ENCODE measurements at regions not wholly inside any gene's neighbourhood (a gene's known extent, or its start where the extent isn't known, plus 50 kb on each side); places are given as distances from the start of the nearest gene placed in this dataset.

GRCh38 chr11:106231591-106231990 lies 154.1 kb downstream of the AASDHPPT start:
- 100% methylated on average over 1 of the region's 2 CpGs for WGBS (ENCODE audit: insufficient coverage)
- H3K4me1 ChIP-seq (ENCODE audit: control extremely low read depth in 1 of 4, control insufficient read depth in 4 of 4, insufficient read depth in 4 of 4, low read length in 3 of 4): no peaks in the 10 kb centered on the region
- ChIA-PET POLR2A (no interaction called here), CTCF (no interaction called here)
- no peaks in the 10 kb centered on the region for H3K27me3 ChIP-seq (replicated peaks in 2 of 5; ENCODE audit: control insufficient read depth in 4 of 5, insufficient read depth in 5 of 5, low read length in 4 of 5)
- DNase-seq: no peak
- no peaks in the 10 kb centered on the region for H3K36me3 ChIP-seq (ENCODE audit: control insufficient read depth in 4 of 4, insufficient read depth in 4 of 4, low read length in 3 of 4)
- H3K4me3 ChIP-seq (ENCODE audit: control insufficient read depth in 1 of 7, extremely low read depth in 1 of 7, insufficient read depth in 4 of 7, low read depth in 2 of 7, low read length in 6 of 7): no peak overlapping the region
- no peak overlapping the region for H3K27ac ChIP-seq (ENCODE audit: insufficient read depth in 1 of 2, low read depth in 1 of 2, low read length in 2 of 2, poor library complexity in 1 of 2, severe bottlenecking in 2 of 2)
- H3K9me3 ChIP-seq (ENCODE audit: control extremely low read depth in 1 of 5, control insufficient read depth in 4 of 5, insufficient read depth in 2 of 5, low read depth in 1 of 5, low read length in 4 of 5): peaks cover 0 to 4% (median 3%) of the 10 kb centered on the region in 5 experiments

DNA sequence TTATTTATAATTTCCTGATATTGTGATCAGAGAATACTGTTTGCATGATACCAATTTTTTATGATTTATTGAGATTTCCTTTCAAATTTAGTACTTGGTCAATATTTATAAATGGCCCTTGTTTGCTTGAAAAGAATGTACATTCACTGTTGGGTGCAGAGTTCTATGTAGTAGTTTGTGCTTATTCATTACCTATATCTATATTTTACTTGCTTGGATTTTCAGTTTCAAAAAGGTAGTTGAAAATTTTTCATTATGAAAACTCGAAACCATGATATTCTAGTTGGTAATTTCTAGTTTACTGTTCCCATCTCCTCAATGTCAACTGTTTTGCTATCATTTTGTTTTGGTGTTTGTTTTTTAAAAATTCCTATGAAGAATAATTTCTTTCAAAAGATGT lies 155.7 kb downstream of the AASDHPPT start:
- Histone ChIP-seq H3K27ac (ENCODE audit: insufficient read depth in 1 of 2, low read depth in 1 of 2, low read length in 2 of 2, poor library complexity in 1 of 2, severe bottlenecking in 2 of 2) (no peak overlapping the region), H3K9me3 (ENCODE audit: control extremely low read depth in 1 of 5, control insufficient read depth in 4 of 5, insufficient read depth in 2 of 5, low read depth in 1 of 5, low read length in 4 of 5) (peaks cover 0 to 4% (median 2%) of the 10 kb centered on the region in 5 experiments), H3K36me3 (ENCODE audit: control insufficient read depth in 4 of 4, insufficient read depth in 4 of 4, low read length in 3 of 4) (no peaks in the 10 kb centered on the region), H3K4me1 (ENCODE audit: control extremely low read depth in 1 of 4, control insufficient read depth in 4 of 4, insufficient read depth in 4 of 4, low read length in 3 of 4) (no peaks in the 10 kb centered on the region), H3K27me3 (replicated peaks in 2 of 5; ENCODE audit: control insufficient read depth in 4 of 5, insufficient read depth in 5 of 5, low read length in 4 of 5) (no peaks in the 10 kb centered on the region), H3K4me3 (ENCODE audit: control insufficient read depth in 1 of 7, extremely low read depth in 1 of 7, insufficient read depth in 4 of 7, low read depth in 2 of 7, low read length in 6 of 7) (no peak overlapping the region)
- ChIA-PET POLR2A (no interaction called here), CTCF (no interaction called here)
- WGBS (ENCODE audit: insufficient coverage): no CpG with 5 or more reads among the region's 1 CpG
- no peak for DNase-seq

GRCh38 chr11:106234794-106235193 lies 157.3 kb downstream of the AASDHPPT start:
- Histone ChIP-seq H3K9me3 (ENCODE audit: control extremely low read depth in 1 of 5, control insufficient read depth in 4 of 5, insufficient read depth in 2 of 5, low read depth in 1 of 5, low read length in 4 of 5) (no peaks in the 10 kb centered on the region), H3K27me3 (replicated peaks in 2 of 5; ENCODE audit: control insufficient read depth in 4 of 5, insufficient read depth in 5 of 5, low read length in 4 of 5) (no peaks in the 10 kb centered on the region), H3K36me3 (ENCODE audit: control insufficient read depth in 4 of 4, insufficient read depth in 4 of 4, low read length in 3 of 4) (no peaks in the 10 kb centered on the region), H3K27ac (ENCODE audit: insufficient read depth in 1 of 2, low read depth in 1 of 2, low read length in 2 of 2, poor library complexity in 1 of 2, severe bottlenecking in 2 of 2) (no peak overlapping the region), H3K4me3 (ENCODE audit: control insufficient read depth in 1 of 7, extremely low read depth in 1 of 7, insufficient read depth in 4 of 7, low read depth in 2 of 7, low read length in 6 of 7) (no peak overlapping the region), H3K4me1 (ENCODE audit: control extremely low read depth in 1 of 4, control insufficient read depth in 4 of 4, insufficient read depth in 4 of 4, low read length in 3 of 4) (no peaks in the 10 kb centered on the region)
- WGBS (ENCODE audit: insufficient coverage): 93% methylated on average over 2 of the region's 3 CpGs
- DNase-seq: no peak
- POLR2A ChIA-PET: no interaction called here
- CTCF ChIA-PET: no interaction called here

GRCh38 chr11:106236295-106236694 lies 158.8 kb downstream of the AASDHPPT start:
- H3K36me3 ChIP-seq (ENCODE audit: control insufficient read depth in 4 of 4, insufficient read depth in 4 of 4, low read length in 3 of 4): no peaks in the 10 kb centered on the region
- DNase-seq: no peak
- ChIA-PET CTCF (no interaction called here), POLR2A (no interaction called here)
- no peaks in the 10 kb centered on the region for H3K9me3 ChIP-seq (ENCODE audit: control extremely low read depth in 1 of 5, control insufficient read depth in 4 of 5, insufficient read depth in 2 of 5, low read depth in 1 of 5, low read length in 4 of 5)
- no peak overlapping the region for H3K27ac ChIP-seq (ENCODE audit: insufficient read depth in 1 of 2, low read depth in 1 of 2, low read length in 2 of 2, poor library complexity in 1 of 2, severe bottlenecking in 2 of 2)
- no CpG with 5 or more reads among the region's 2 CpGs for WGBS (ENCODE audit: insufficient coverage)
- no peaks in the 10 kb centered on the region for H3K27me3 ChIP-seq (replicated peaks in 2 of 5; ENCODE audit: control insufficient read depth in 4 of 5, insufficient read depth in 5 of 5, low read length in 4 of 5)
- H3K4me3 ChIP-seq (ENCODE audit: control insufficient read depth in 1 of 7, extremely low read depth in 1 of 7, insufficient read depth in 4 of 7, low read depth in 2 of 7, low read length in 6 of 7): no peak overlapping the region
- no peaks in the 10 kb centered on the region for H3K4me1 ChIP-seq (ENCODE audit: control extremely low read depth in 1 of 4, control insufficient read depth in 4 of 4, insufficient read depth in 4 of 4, low read length in 3 of 4)

GRCh38 chr11:106238704-106239360 lies 161.4 kb downstream of the AASDHPPT start:
- POLR2A ChIA-PET: no interaction called here
- WGBS (ENCODE audit: insufficient coverage): no CpG with 5 or more reads among the region's 1 CpG
- CTCF ChIA-PET: no interaction called here
- Histone ChIP-seq H3K4me1 (ENCODE audit: control extremely low read depth in 1 of 4, control insufficient read depth in 4 of 4, insufficient read depth in 4 of 4, low read length in 3 of 4) (no peaks in the 10 kb centered on the region), H3K36me3 (ENCODE audit: control insufficient read depth in 4 of 4, insufficient read depth in 4 of 4, low read length in 3 of 4) (no peaks in the 10 kb centered on the region), H3K4me3 (ENCODE audit: control insufficient read depth in 1 of 7, extremely low read depth in 1 of 7, insufficient read depth in 4 of 7, low read depth in 2 of 7, low read length in 6 of 7) (no peak overlapping the region), H3K9me3 (ENCODE audit: control extremely low read depth in 1 of 5, control insufficient read depth in 4 of 5, insufficient read depth in 2 of 5, low read depth in 1 of 5, low read length in 4 of 5) (no peaks in the 10 kb centered on the region), H3K27ac (ENCODE audit: insufficient read depth in 1 of 2, low read depth in 1 of 2, low read length in 2 of 2, poor library complexity in 1 of 2, severe bottlenecking in 2 of 2) (no peak overlapping the region), H3K27me3 (replicated peaks in 2 of 5; ENCODE audit: control insufficient read depth in 4 of 5, insufficient read depth in 5 of 5, low read length in 4 of 5) (no peaks in the 10 kb centered on the region)
- DNase-seq: no peak

- no peak for DNase-seq
- no peak overlapping the region for H3K27ac ChIP-seq (ENCODE audit: insufficient read depth in 1 of 2, low read depth in 1 of 2, low read length in 2 of 2, poor library complexity in 1 of 2, severe bottlenecking in 2 of 2)
- H3K36me3 ChIP-seq (ENCODE audit: control insufficient read depth in 4 of 4, insufficient read depth in 4 of 4, low read length in 3 of 4): no peaks in the 10 kb centered on the region
- H3K4me3 ChIP-seq (ENCODE audit: control insufficient read depth in 1 of 7, extremely low read depth in 1 of 7, insufficient read depth in 4 of 7, low read depth in 2 of 7, low read length in 6 of 7): no peak overlapping the region
- ChIA-PET POLR2A (no interaction called here), CTCF (no interaction called here)
- 98% methylated on average over 5 of the region's 6 CpGs for WGBS (ENCODE audit: insufficient coverage)
- H3K4me1 ChIP-seq (ENCODE audit: control extremely low read depth in 1 of 4, control insufficient read depth in 4 of 4, insufficient read depth in 4 of 4, low read length in 3 of 4): no peaks in the 10 kb centered on the region
- no peaks in the 10 kb centered on the region for H3K27me3 ChIP-seq (replicated peaks in 2 of 5; ENCODE audit: control insufficient read depth in 4 of 5, insufficient read depth in 5 of 5, low read length in 4 of 5)
- H3K9me3 ChIP-seq (ENCODE audit: control extremely low read depth in 1 of 5, control insufficient read depth in 4 of 5, insufficient read depth in 2 of 5, low read depth in 1 of 5, low read length in 4 of 5): peaks cover 0 to 6% (median 0%) of the 10 kb centered on the region in 5 experiments
Observed at GRCh38 chr11:106241601-106242257, 164.3 kb downstream of the AASDHPPT start.

- peaks cover 0 to 6% (median 0%) of the 10 kb centered on the region in 5 experiments for H3K9me3 ChIP-seq (ENCODE audit: control extremely low read depth in 1 of 5, control insufficient read depth in 4 of 5, insufficient read depth in 2 of 5, low read depth in 1 of 5, low read length in 4 of 5)
- no peaks in the 10 kb centered on the region for H3K4me1 ChIP-seq (ENCODE audit: control extremely low read depth in 1 of 4, control insufficient read depth in 4 of 4, insufficient read depth in 4 of 4, low read length in 3 of 4)
- 70% methylated on average over 2 of the region's 2 CpGs for WGBS (ENCODE audit: insufficient coverage)
- H3K27me3 ChIP-seq (replicated peaks in 2 of 5; ENCODE audit: control insufficient read depth in 4 of 5, insufficient read depth in 5 of 5, low read length in 4 of 5): no peaks in the 10 kb centered on the region
- DNase-seq: no peak
- no peak overlapping the region for H3K4me3 ChIP-seq (ENCODE audit: control insufficient read depth in 1 of 7, extremely low read depth in 1 of 7, insufficient read depth in 4 of 7, low read depth in 2 of 7, low read length in 6 of 7)
- POLR2A ChIA-PET: no interaction called here
- H3K36me3 ChIP-seq (ENCODE audit: control insufficient read depth in 4 of 4, insufficient read depth in 4 of 4, low read length in 3 of 4): no peaks in the 10 kb centered on the region
- CTCF ChIA-PET: no interaction called here
- no peak overlapping the region for H3K27ac ChIP-seq (ENCODE audit: insufficient read depth in 1 of 2, low read depth in 1 of 2, low read length in 2 of 2, poor library complexity in 1 of 2, severe bottlenecking in 2 of 2)
Observed at GRCh38 chr11:106242718-106243415, 165.4 kb downstream of the AASDHPPT start.

Measured in common myeloid progenitor, CD34-positive (primary cell).